GM18867 (cell line): ENCODE measurements at regions not wholly inside any gene's neighbourhood (a gene's known extent, or its start where the extent isn't known, plus 50 kb on each side); places are given as distances from the start of the nearest gene placed in this dataset.

Source experiments
- ATAC-seq: cut with Tn5 transposase; IDR thresholded peaks from one replicate; pipeline ENCODE4 v1.9.1; 2021; ENCODE audit warnings: mild to moderate bottlenecking, moderate library complexity; ENCODE audit not compliant: unreplicated experiment

DNA sequence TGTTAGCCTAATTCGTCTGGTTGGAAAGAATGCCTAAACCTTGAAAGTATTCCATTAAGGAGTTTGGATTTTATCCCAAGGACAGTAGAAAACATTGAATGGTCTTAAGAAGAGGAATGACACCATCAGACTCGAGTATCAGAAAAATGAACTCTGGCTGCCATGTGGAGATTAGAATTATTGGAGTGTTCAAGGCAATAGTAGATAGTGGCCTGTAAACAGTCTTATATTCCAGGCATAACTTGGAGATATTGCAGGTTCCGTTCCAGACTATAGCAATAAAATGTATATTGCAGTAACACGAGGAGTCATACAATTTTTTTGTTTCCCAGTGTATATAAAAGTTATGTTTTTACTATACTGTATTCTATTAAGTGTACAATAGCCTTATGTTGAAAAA lies 130.9 kb downstream of the GDAP2 start:
- ATAC-seq, result no peak

DNA sequence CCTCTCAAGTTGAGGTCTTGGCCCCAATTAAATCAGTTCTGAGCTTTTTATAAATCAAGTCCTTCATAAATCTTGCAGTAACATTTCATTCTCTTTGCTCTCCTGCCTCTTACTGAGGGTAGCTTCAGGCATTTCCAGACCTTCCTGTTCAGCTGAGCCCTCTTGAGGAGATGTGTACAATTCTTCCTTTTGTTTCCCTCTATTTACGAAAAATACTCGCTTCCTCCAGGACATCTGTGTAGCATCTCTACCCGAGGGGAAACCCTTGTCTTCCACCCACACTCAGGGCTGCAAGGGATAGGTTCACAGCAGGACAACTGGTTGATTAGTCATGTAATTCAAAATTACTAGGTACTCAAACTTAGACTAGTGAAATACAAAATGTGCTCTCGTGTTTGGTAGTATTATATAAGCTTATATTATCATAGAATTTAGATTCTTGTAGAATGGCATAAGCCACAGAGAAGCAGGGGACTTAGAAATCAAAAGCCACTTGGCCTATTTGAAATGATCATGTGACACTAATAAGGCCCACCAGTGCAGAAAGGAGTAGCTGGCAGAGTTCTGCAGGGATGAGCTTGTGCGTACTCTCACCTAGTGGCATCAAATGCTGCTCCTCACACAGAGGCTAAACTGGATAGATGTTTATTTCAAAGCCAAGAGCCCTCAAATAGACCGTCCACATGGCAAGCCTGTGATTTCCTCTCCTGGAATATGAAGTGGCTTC lies 126.7 kb downstream of the GDAP2 start:
- no peak for ATAC-seq

DNA sequence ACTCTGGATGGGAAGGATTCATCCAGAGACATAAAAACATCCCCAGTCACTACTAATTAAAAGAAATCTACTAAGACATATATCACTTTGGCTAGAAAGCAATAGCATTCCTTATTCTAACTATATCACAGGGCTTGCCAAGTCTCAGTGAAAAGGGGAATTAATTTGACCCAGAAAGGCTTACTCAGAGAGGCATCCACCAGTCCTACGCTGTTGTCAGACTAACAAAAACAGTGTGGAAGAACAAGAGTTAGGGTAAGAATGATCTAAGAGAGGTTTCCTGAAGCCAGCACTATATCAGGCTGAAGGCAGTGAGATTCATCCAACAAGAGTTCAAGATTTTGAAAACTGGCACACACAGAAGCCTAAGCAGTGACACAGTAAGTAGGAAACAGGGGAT lies 126.1 kb downstream of the GDAP2 start:
- ATAC-seq, result no peak

DNA sequence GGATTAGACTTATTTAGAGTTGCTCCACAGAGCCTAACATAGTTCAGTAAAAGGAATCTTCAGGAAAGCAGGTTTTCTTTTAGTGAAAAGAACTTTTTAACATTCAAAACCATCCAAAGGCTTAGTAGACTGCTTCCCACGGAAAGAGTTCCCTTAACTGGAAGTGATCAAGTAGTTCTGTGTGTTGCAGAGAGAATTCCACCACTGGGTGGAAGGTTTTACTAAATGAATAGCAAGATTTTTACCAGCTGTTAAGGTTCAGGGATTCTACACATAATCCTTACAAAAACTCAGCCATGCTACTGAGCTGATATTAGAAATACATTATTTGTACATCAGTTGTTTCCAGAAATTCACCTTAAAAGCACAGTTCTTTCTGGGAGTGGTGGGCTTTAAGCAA lies 119.7 kb downstream of the GDAP2 start:
- no peak for ATAC-seq

DNA sequence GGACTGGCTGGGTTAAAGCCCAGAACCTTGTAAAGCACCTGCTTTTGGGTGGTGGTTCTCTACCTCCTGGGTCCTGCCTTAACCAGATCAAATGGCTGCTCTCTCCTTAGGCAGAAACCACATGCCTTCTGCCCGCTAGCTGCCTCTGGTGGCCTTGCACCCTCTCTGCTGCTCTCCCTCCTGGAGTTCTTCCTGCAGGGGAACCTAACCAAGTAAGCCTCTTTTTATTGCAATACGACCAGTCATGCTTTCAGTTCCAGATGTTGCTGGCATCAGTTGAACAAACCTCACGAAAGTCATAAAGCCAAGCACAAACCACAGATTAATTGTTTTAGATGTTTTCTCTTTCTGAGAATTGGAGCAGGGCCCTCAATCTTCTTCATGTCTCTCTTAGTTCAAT lies 118.9 kb downstream of the GDAP2 start:
- ATAC-seq, result no peak

DNA sequence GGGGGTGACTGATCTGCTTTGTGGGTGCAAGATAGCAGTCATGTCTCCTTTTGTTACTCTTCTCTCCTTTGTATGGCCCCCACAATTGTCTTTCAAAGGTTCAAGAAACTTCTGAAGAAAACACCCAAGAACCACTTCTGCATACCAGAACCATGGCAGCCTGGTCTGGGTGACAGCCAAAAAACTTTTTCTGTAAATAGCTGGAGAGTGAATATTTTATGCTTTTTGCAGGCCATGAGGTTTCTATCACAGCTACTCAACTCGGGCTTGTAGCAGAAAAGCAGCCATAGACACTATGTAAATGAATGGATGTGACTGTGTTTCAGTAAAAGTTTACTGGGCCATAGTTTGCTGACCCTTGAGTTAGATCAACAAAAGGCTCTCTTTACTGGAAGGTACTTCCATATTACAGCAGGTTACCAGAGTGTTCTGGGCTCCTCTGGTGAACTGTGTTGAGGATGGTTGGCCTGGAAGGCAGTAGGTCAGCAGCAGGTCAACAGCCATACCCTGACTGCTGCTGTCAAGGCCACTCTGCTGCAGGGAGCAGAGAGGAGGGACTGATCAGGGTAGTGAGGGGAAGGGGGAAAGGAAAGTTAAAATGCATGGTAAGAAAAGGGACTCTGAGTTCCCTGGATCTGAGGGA lies 116.4 kb downstream of the GDAP2 start:
- ATAC-seq, result no peak
